C4-2B (cell line): ENCODE measurements at regions not wholly inside any gene's neighbourhood (a gene's known extent, or its start where the extent isn't known, plus 50 kb on each side); places are given as distances from the start of the nearest gene placed in this dataset.
"Not testable (repeated sequence)": the region's sequence is repeated elsewhere in the genome, so short reads cannot be mapped to it uniquely, and the experiment has no call there.

ENCODE experiments used
- H3K27ac ChIP-seq: fragments of 450-650 bp; 2 replicates; pipeline ENCODE4 v1.5.1; 2017
- ZFX ChIP-seq: fragments of 450-650 bp; IDR thresholded peaks from 2 replicates; pipeline ENCODE4 v1.6.1; 2017
- TF ChIP-seq, protein P1 (sequence below): fragments of 450-650 bp; conservative IDR thresholded peaks from 2 replicates; pipeline ENCODE4 v1.5.1; 2017; ENCODE audit warnings: mild to moderate bottlenecking

DNA sequence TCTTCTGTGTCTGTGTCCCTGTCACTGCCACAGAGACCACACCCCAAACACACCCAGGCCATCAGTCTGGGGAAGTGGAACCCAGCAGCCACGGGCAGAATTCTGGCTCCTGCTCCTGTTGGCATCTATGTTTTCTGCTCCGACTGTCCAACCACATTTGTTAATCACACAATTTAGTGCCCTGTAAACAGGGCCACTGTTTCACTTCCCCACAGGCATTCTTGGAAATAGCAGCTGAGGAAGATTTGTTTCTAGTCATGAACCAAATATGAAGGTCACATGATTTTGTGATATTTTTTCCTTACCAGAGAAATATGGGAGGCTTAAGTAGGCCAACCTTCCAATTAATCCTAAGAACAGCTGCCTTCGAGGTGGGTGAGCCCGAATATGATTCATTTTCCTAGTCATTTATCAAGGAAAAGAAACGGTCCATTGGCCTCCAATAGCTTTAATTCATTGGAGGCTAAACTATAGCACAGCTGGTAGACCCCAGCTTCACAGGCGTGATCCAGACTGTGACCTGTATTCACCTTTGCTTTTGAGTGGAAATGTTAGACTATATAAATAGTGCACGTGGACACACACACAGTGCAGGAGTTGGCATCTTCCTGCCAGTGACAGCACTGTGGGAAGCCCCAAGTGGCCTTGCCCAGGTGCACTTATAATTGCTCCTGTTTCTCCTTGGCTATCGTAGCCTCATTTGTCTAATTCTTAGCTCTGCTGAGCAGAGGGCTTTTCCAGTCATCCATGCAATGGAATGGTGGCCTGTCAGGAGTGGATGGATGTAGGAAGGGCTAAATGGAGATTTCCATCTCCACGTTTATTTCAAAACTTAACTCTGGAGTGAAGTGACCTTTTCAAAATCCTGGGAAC, 267.9 kb downstream of the LPIN1 start:
- no peak for TF ChIP-seq ZFX
- TF ChIP-seq, protein P1, sequence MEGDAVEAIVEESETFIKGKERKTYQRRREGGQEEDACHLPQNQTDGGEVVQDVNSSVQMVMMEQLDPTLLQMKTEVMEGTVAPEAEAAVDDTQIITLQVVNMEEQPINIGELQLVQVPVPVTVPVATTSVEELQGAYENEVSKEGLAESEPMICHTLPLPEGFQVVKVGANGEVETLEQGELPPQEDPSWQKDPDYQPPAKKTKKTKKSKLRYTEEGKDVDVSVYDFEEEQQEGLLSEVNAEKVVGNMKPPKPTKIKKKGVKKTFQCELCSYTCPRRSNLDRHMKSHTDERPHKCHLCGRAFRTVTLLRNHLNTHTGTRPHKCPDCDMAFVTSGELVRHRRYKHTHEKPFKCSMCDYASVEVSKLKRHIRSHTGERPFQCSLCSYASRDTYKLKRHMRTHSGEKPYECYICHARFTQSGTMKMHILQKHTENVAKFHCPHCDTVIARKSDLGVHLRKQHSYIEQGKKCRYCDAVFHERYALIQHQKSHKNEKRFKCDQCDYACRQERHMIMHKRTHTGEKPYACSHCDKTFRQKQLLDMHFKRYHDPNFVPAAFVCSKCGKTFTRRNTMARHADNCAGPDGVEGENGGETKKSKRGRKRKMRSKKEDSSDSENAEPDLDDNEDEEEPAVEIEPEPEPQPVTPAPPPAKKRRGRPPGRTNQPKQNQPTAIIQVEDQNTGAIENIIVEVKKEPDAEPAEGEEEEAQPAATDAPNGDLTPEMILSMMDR, result no peak
- no peak overlapping the region for H3K27ac ChIP-seq

DNA sequence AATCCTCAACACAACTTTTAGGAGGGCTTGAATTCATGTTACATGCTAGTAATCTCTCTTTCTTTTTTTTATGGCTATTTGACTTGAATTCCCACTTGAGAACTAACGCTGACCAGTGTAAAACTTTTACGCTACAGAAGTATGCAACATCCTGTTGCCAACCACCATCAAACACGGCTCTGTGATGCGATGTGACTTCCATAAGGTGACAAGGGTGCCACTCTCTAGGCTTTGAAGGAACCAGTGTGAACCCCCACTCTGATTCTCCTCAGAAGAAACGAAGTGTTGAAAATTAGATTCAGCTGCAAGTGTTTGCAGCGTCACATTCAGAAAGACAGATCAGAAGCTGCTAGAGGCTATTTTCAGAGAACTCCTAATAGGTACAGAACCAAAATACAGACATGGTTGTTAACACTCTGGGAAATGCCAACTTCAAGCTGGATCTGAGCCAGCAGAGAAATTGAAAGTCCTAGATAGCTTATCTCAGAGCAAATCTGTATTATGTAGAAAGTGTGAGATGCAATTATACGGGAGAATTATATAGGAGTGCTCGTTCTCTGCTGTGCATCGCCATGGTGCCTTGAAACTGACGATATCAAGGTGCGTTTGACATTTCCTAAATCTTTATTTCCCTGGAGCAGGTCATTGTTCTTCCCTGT, 271.2 kb downstream of the LPIN1 start:
- TF ChIP-seq, protein P1, result no peak
- TF ChIP-seq ZFX, result no peak
- no peak overlapping the region for H3K27ac ChIP-seq

DNA sequence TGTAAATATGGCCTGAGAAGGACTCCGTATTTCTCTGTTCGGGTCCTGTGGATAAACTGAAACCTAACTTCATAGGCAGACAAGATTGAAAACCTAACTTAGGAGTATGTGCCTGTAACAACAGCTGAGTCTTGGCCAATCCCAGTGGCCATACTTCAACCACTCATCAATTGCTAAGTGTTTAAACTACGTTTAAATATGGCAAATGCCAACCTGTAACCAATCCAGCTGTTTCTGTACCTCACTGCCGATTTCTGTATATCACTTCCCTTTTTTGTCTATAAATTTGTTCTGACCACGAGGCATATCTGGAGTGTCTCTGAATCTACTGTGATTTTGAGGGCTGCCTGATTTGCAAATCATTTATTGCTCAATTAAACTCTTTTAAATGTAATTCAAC, 272.3 kb downstream of the LPIN1 start:
- not testable (repeated sequence) for H3K27ac ChIP-seq

DNA sequence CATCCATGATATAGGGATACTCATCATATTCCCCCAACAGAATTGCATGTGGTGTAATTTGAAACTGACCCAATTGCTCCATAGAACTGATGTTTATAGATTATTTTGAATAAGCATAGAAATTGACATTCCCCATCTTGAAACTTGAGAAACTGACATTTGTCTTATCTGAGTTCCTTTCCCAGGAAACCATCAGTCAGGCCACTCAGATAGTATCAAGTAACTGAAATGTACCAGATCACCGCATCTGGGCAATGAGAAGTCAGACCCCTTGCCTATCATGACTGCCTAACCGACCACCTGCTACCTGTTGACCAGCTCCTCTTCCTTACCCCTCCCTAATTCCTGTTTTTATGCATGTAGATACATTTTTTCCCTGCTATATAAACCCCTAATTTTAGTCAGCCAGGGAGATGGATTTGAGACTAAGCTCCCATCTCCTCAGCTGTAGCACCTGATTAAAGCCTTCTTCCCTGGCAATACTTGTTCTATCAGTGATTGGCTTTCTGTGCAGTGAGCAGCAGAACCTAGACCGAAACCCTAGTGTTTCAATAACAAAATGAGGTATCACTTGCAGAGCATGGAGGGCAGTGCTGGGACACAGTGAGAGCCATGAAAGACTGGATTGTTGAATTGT, 274.5 kb downstream of the LPIN1 start:
- TF ChIP-seq ZFX, result no peak
- TF ChIP-seq, protein P1, result no peak
- no peak overlapping the region for H3K27ac ChIP-seq

DNA sequence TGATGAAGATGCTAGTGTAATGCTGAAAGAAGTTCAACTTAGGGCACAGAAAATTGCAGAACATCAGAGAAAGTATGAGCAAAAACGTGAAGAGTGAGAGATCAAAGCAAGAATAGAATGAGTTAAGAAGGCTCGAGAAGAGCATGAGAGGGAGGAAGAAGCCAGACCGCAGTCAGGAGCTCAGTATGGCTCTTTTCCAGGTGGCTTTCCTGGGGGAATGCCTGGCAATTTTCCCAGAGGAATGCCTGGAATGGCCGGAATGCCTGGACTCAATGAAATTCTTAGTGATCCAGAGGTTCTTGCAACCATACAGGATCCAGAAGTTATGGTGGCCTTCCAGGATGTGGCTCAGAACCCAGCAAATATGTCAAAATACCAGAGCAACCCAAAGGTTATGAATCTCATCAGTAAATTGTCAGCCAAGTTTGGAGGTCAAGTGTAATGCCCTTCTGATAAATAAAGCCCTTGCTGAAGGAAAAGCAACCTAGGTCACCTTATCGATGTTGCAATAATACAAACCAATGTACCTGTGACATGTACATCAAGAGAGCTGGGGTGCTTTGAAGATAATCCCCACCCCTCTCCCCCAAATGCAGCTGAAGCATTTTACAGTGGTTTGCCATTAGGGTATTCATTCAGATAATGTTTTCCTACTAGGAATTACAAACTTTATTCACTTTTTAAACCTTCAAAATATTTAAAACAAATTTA, 277.9 kb downstream of the LPIN1 start:
- not testable (repeated sequence) for H3K27ac ChIP-seq

DNA sequence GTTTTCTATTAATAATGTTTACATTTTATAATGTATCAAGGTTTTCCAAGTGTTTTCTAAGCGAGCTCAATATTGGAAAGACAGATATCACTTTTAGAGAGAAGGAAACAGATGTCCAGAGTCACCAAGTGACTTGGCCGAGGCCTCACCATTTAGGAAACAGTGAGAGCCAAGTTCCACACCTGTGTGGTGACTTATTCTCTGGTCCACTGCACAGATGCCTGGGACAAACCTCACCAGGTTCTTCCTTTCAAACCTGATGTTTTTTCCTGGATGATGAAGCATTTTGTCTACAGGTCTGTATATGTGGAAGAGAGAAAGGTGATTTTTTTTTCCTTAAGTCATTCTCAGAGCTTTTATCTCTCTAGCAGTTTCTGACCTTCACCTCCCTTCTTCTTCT, 280.7 kb downstream of the LPIN1 start:
- no peak for TF ChIP-seq ZFX
- TF ChIP-seq, protein P1, result no peak
- H3K27ac ChIP-seq, result no peak overlapping the region

DNA sequence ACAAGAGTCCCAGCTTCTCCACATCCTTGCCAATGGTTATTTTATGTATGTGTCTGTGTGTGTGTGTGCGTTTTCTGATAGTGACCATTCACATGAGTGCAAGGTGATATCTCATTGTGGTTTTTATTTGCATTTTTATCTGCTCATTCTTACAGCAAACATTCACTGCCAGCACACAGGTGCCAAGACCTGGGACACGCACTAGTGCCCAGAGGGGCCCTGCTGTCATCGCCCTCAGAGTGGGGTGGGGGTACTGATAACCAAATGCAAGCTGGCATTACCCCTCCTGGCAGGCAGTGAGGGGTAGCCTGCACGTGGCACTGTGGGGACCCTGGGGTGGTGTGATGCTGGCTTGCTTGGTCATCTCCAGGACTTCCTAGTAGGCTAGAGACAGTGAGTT, 285.4 kb downstream of the LPIN1 start:
- TF ChIP-seq, protein P1, result no peak
- no peak for TF ChIP-seq ZFX
- no peak overlapping the region for H3K27ac ChIP-seq

DNA sequence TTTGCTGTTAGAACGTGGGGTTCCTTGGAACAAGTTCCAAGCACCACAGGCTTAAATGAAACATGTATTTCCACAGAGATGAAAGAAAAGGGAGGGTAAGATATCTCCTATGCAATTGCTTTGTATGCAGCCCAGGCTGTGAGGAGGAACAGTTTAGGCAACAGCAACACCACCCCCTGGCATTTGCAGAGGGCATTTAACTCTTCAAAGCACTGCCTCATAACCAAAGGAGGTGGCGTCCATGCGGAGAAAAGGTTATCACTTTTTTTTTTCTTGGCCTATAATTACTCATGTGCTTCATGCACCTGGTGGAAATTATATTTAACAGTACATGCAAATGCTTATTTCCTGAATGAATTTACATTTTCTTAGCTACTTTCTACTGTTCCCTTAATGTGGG, 286.0 kb downstream of the LPIN1 start:
- H3K27ac ChIP-seq, result no peak overlapping the region
- no peak for TF ChIP-seq ZFX
- TF ChIP-seq, protein P1, result no peak
